IPS DF 19.7 (cell line): ENCODE measurements at regions not wholly inside any gene's neighbourhood (a gene's known extent, or its start where the extent isn't known, plus 50 kb on each side); places are given as distances from the start of the nearest gene placed in this dataset.

Source experiments
- DNase-seq: peaks from one replicate; pipeline ENCODE4 v3.0.0-alpha.2; 2013; ENCODE audit warnings: low read depth, low spot score

- no peak for DNase-seq
These were observed 163.5 kb upstream of the LYZL2 start for GRCh38 chr10:30793093-30793492.

- no peak for DNase-seq
These were observed 162.5 kb upstream of the LYZL2 start for GRCh38 chr10:30792025-30792424.

GRCh38 chr10:30791197-30791611, 161.7 kb upstream of the LYZL2 start:
- DNase-seq = no peak

GRCh38 chr10:30789806-30790205, 160.3 kb upstream of the LYZL2 start:
- DNase-seq = no peak

GRCh38 chr10:30788307-30788706, 158.8 kb upstream of the LYZL2 start:
- DNase-seq = no peak

GRCh38 chr10:30786906-30787305, 157.4 kb upstream of the LYZL2 start:
- no peak for DNase-seq

- no peak for DNase-seq
These were observed 156.6 kb upstream of the LYZL2 start for GRCh38 chr10:30786131-30786530.

- peak; percentile 87 for DNase-seq
These were observed 155.5 kb upstream of the LYZL2 start for GRCh38 chr10:30784897-30785605.

GRCh38 chr10:30784524-30784896, 155.0 kb upstream of the LYZL2 start:
- DNase-seq = no peak

GRCh38 chr10:30783939-30784501, 154.5 kb upstream of the LYZL2 start:
- peak; percentile 69 for DNase-seq

GRCh38 chr10:30782537-30783461, 153.2 kb upstream of the LYZL2 start:
- no peak for DNase-seq

- DNase-seq = no peak
These were observed 152.6 kb upstream of the LYZL2 start for GRCh38 chr10:30782157-30782536.

GRCh38 chr10:30781670-30782121, 152.1 kb upstream of the LYZL2 start:
- DNase-seq = no peak

GRCh38 chr10:30778769-30779168, 149.2 kb upstream of the LYZL2 start:
- DNase-seq = no peak

- no peak for DNase-seq
These were observed 146.4 kb upstream of the LYZL2 start for GRCh38 chr10:30775779-30776591.

- DNase-seq = no peak
These were observed 144.7 kb upstream of the LYZL2 start for GRCh38 chr10:30774261-30774660.

- no peak for DNase-seq
These were observed 143.9 kb upstream of the LYZL2 start for GRCh38 chr10:30773501-30773900.

GRCh38 chr10:30770816-30771215, 141.3 kb upstream of the LYZL2 start:
- no peak for DNase-seq

- no peak for DNase-seq
These were observed 140.7 kb upstream of the LYZL2 start for GRCh38 chr10:30770229-30770628.

- DNase-seq = no peak
These were observed 139.8 kb upstream of the LYZL2 start for GRCh38 chr10:30769361-30769760.

- DNase-seq = no peak
These were observed 136.1 kb upstream of the LYZL2 start for GRCh38 chr10:30765616-30766015.
